Body of pancreas (tissue), 4 donors: ENCODE measurements at regions not wholly inside any gene's neighbourhood (a gene's known extent, or its start where the extent isn't known, plus 50 kb on each side); places are given as distances from the start of the nearest gene placed in this dataset.

Source experiments
- ATAC-seq: fragments of 150-250 bp; one replicate; pipeline ENCODE4 v1.9.1; 2016
- DNase-seq, 4 donors: peaks; one replicate each; pipeline ENCODE4 v3.0.0-alpha.2; 2019
- H3K27ac ChIP-seq, 4 donors: fragments of 200-600 bp; sonication (generic); 1 replicate in 3 of 4; 2 replicates in 1 of 4; pipeline versions ENCODE4 v1.5.1 to v1.6.1; 2016 to 2019; ENCODE audit warnings: mild to moderate bottlenecking in 1 of 4, mixed read lengths in 1 of 4, moderate library complexity in 1 of 4
- H3K27me3 ChIP-seq, 2 donors: fragments of 200-600 bp; sonication (generic); one replicate each; pipeline ENCODE4 v1.6.0; 2016; ENCODE audit warnings: mild to moderate bottlenecking in 1 of 2
- H3K36me3 ChIP-seq, 2 donors: fragments of 200-600 bp; sonication (generic); replicated peaks in 1 of 2; 2 replicates each; pipeline ENCODE4 v1.5.1; 2016; ENCODE audit warnings: low read depth in 2 of 2; ENCODE audit not compliant: insufficient read depth in 1 of 2
- H3K4me1 ChIP-seq: fragments of 200-600 bp; sonication (generic); one replicate; pipeline ENCODE4 v1.6.0; 2016
- H3K4me3 ChIP-seq, 2 donors: fragments of 200-600 bp; sonication (generic); 1 replicate in 1 of 2; 2 replicates in 1 of 2; pipeline ENCODE4 v1.5.1; 2016 to 2019
- H3K9me3 ChIP-seq, 3 donors: fragments of 200-600 bp; sonication (generic); 1 replicate in 2 of 3; 2 replicates in 1 of 3; pipeline ENCODE4 v1.5.1; 2016
- CTCF ChIP-seq, 7 experiments: fragments of 450-650 bp in 4 of 7; fragments of 200-600 bp in 3 of 7; sonication (generic) in 3 of 7; IDR thresholded peaks; one replicate each; pipeline ENCODE4 v1.5.1; 2016 to 2019; ENCODE audit warnings: antibody characterized with exemption in 7 of 7
- POLR2A ChIP-seq, 3 donors: fragments of 450-650 bp; IDR thresholded peaks; one replicate each; pipeline ENCODE4 v1.6.1; 2016; ENCODE audit warnings: antibody characterized with exemption in 3 of 3, mild to moderate bottlenecking in 2 of 3
- WGBS, 2 donors: methylation state at CpG; one replicate each; pipeline ENCODE4 v1.1.5; 2017; 5-methylcytosine and 5-hydroxymethylcytosine counted together
- intact Hi-C: fragments of 100-400 bp; cut with DNase I; formaldehyde crosslinking; loops from one replicate; pipeline ENCODE4 v1.15.1; 2023

- ATAC-seq (no peak), DNase-seq (no peak)
- Histone ChIP-seq H3K27ac (no peak overlapping the region), H3K9me3 (no peaks in the 10 kb centered on the region), H3K27me3 (no peaks in the 10 kb centered on the region), H3K4me1 (no peaks in the 10 kb centered on the region), H3K4me3 (no peak overlapping the region), H3K36me3 (no peaks in the 10 kb centered on the region)
- 63 to 79% methylated on average over 2 of the region's 2 CpGs for WGBS, 2 donors
- TF ChIP-seq CTCF (IDR thresholded peaks at IDR 0.05) (no peak), POLR2A (IDR thresholded peaks at IDR 0.05) (no peak)
- intact Hi-C loops: no loop called here
These were observed 407.6 kb upstream of the BOD1L1 start for GRCh38 chr4:14035076-14035475.

GRCh38 chr4:14043203-14043602, 415.7 kb upstream of the BOD1L1 start:
- Histone ChIP-seq H3K36me3 (no peaks in the 10 kb centered on the region), H3K27me3 (no peaks in the 10 kb centered on the region), H3K4me1 (no peaks in the 10 kb centered on the region), H3K27ac (no peak overlapping the region), H3K9me3 (no peaks in the 10 kb centered on the region), H3K4me3 (no peak overlapping the region)
- no peak for DNase-seq
- TF ChIP-seq POLR2A (IDR thresholded peaks at IDR 0.05) (no peak), CTCF (IDR thresholded peaks at IDR 0.05) (no peak)
- ATAC-seq: no peak
- intact Hi-C loops: no loop called here

- no peak for DNase-seq
- Histone ChIP-seq H3K4me1 (no peaks in the 10 kb centered on the region), H3K4me3 (no peak overlapping the region), H3K36me3 (no peaks in the 10 kb centered on the region), H3K27me3 (no peaks in the 10 kb centered on the region), H3K9me3 (no peaks in the 10 kb centered on the region), H3K27ac (no peak overlapping the region)
- ATAC-seq: no peak
- intact Hi-C loops: no loop called here
- TF ChIP-seq POLR2A (IDR thresholded peaks at IDR 0.05) (no peak), CTCF (IDR thresholded peaks at IDR 0.05) (no peak)
These were observed 419.1 kb upstream of the BOD1L1 start for GRCh38 chr4:14046642-14047041.

- ATAC-seq (no peak), DNase-seq (no peak)
- Histone ChIP-seq H3K27me3 (no peaks in the 10 kb centered on the region), H3K9me3 (no peaks in the 10 kb centered on the region), H3K27ac (no peak overlapping the region), H3K36me3 (no peaks in the 10 kb centered on the region), H3K4me3 (no peak overlapping the region), H3K4me1 (no peaks in the 10 kb centered on the region)
- 93 to 95% methylated on average over 1 of the region's 1 CpG for WGBS, 2 donors
- TF ChIP-seq CTCF (IDR thresholded peaks at IDR 0.05) (no peak), POLR2A (IDR thresholded peaks at IDR 0.05) (no peak)
- intact Hi-C loops: no loop called here
These were observed 420.3 kb upstream of the BOD1L1 start for GRCh38 chr4:14047840-14048239.

- no peaks in the 10 kb centered on the region for H3K27me3 ChIP-seq
- no peaks in the 10 kb centered on the region for H3K4me1 ChIP-seq
- H3K4me3 ChIP-seq: no peak overlapping the region
- DNase-seq: no peak
- no peak overlapping the region for H3K27ac ChIP-seq
- TF ChIP-seq CTCF (IDR thresholded peaks at IDR 0.05): no peak
- TF ChIP-seq POLR2A (IDR thresholded peaks at IDR 0.05): no peak
- ATAC-seq: no peak
- intact Hi-C loops: no loop called here
- H3K9me3 ChIP-seq: no peaks in the 10 kb centered on the region
- H3K36me3 ChIP-seq: no peaks in the 10 kb centered on the region
These were observed 422.4 kb upstream of the BOD1L1 start for GRCh38 chr4:14049946-14050345.
